GM12878 (cell line): ENCODE measurements at regions not wholly inside any gene's neighbourhood (a gene's known extent, or its start where the extent isn't known, plus 50 kb on each side); places are given as distances from the start of the nearest gene placed in this dataset.
"Not testable (repeated sequence)": the region's sequence is repeated elsewhere in the genome, so short reads cannot be mapped to it uniquely, and the experiment has no call there.

Experiments
- ATAC-seq: fragments of 200-7000 bp; cut with Tn5 transposase; 3 replicates; pipeline ENCODE4 v1.9.1; 2020; ENCODE audit warnings: mild to moderate bottlenecking, moderate library complexity
- BruUV-seq: library from RNA; stranded (reverse); fragments of 400-500 nt; replicated peaks from 2 replicates; lab custom pipeline; 2021; lab: Mats Ljungman, UMichigan
- CTCF ChIA-PET: fragments of 300-600 bp; sonication (Branson Sonifier 250); formaldehyde crosslinking; extraction: SDS; loops from one replicate; lab custom pipeline; 2021; ENCODE audit warnings: inconsistent platforms; lab: Yijun Ruan, JAX
- POLR2A ChIA-PET: fragments of 350-600 bp; formaldehyde crosslinking; extraction: SDS; loops from one replicate; lab custom pipeline; 2021; ENCODE audit warnings: inconsistent platforms; lab: Charles Lee
- RAD21 ChIA-PET: fragments of 300-600 bp; sonication (Branson Sonifier 250); formaldehyde crosslinking; loops from one replicate; lab custom pipeline; 2023; ENCODE audit warnings: antibody characterized with exemption; ENCODE audit not compliant: unreplicated experiment; lab: Charles Lee
- SMC1A ChIA-PET: fragments of 300-600 bp; sonication (Branson Sonifier 250); formaldehyde crosslinking; loops from one replicate; lab custom pipeline; 2023; ENCODE audit not compliant: unreplicated experiment, uncharacterized antibody; lab: Charles Lee
- DNase-seq: peaks from one replicate; pipeline ENCODE4 v3.0.0-alpha.2; 2011; ENCODE audit warnings: low read depth, low spot score
- FAIRE-seq: peaks from 3 replicates; lab custom pipeline; 2011; peaks lifted over from hg19 to GRCh38; lab: Jason Lieb, UNC
- H2AFZ ChIP-seq: 2 replicates; pipeline ENCODE4 v1.6.0; 2011; ENCODE audit warnings: low read depth, low read length, control low read depth; ENCODE audit not compliant: control insufficient read depth
- H3K27ac ChIP-seq: 2 replicates; pipeline ENCODE4 v1.5.1; 2011; ENCODE audit warnings: control low read depth; ENCODE audit not compliant: control insufficient read depth, insufficient read depth
- H3K27me3 ChIP-seq, 2 experiments: replicated peaks in 1 of 2; 2 replicates each; pipeline versions ENCODE4 v1.6.0 to v1.6.1; 2011; ENCODE audit warnings: low read length in 1 of 2; ENCODE audit not compliant: control insufficient read depth in 2 of 2, insufficient read depth in 2 of 2
- H3K36me3 ChIP-seq, 2 experiments: 2 replicates each; pipeline ENCODE4 v1.5.1; 2011; ENCODE audit warnings: low read length in 1 of 2; ENCODE audit not compliant: control insufficient read depth in 2 of 2, insufficient read depth in 2 of 2
- H3K4me1 ChIP-seq: 2 replicates; pipeline ENCODE4 v1.6.1; 2011; ENCODE audit warnings: mild to moderate bottlenecking, low read length, moderate library complexity, mixed read lengths; ENCODE audit not compliant: control insufficient read depth, insufficient read depth
- H3K4me2 ChIP-seq: 2 replicates; pipeline ENCODE4 v1.6.0; 2011; ENCODE audit warnings: control low read depth; ENCODE audit not compliant: control insufficient read depth, insufficient read depth
- H3K4me3 ChIP-seq: fragments of 200-600 bp; sonication (generic); 2 replicates; pipeline ENCODE4 v1.5.1; 2016
- H3K79me2 ChIP-seq: 2 replicates; pipeline ENCODE4 v1.6.0; 2011; ENCODE audit warnings: low read length; ENCODE audit not compliant: control insufficient read depth, insufficient read depth
- H3K9ac ChIP-seq: 2 replicates; pipeline ENCODE4 v1.8.0; 2011; ENCODE audit warnings: low read length, control low read depth, mixed read lengths; ENCODE audit not compliant: control insufficient read depth, insufficient read depth
- H3K9me3 ChIP-seq: replicated peaks from 3 replicates; pipeline ENCODE4 v1.5.1; 2011; ENCODE audit warnings: mild to moderate bottlenecking, low read length; ENCODE audit not compliant: control insufficient read depth, insufficient read depth
- H4K20me1 ChIP-seq: 2 replicates; pipeline ENCODE4 v1.6.0; 2011; ENCODE audit not compliant: control insufficient read depth, insufficient read depth
- WGBS: methylation state at CpG from one replicate; pipeline ENCODE4 v1.1.6; 2016; ENCODE audit warnings: low lambda C conversion rate; ENCODE audit not compliant: insufficient replicate concordance, insufficient coverage; ENCODE audit errors: missing lambda C conversion rate; 5-methylcytosine and 5-hydroxymethylcytosine counted together
- in situ Hi-C: fragments of 300-500 bp; cut with MboI; formaldehyde crosslinking; loops from 9 replicates; pipeline ENCODE4 v1.14.3; 2018; ENCODE audit warnings: mixed read lengths
- intact Hi-C: fragments of 100-400 bp; cut with micrococcal nuclease; formaldehyde crosslinking; loops from one replicate; pipeline ENCODE4 v1.14.2; 2022; ENCODE audit not compliant: unreplicated experiment

DNA sequence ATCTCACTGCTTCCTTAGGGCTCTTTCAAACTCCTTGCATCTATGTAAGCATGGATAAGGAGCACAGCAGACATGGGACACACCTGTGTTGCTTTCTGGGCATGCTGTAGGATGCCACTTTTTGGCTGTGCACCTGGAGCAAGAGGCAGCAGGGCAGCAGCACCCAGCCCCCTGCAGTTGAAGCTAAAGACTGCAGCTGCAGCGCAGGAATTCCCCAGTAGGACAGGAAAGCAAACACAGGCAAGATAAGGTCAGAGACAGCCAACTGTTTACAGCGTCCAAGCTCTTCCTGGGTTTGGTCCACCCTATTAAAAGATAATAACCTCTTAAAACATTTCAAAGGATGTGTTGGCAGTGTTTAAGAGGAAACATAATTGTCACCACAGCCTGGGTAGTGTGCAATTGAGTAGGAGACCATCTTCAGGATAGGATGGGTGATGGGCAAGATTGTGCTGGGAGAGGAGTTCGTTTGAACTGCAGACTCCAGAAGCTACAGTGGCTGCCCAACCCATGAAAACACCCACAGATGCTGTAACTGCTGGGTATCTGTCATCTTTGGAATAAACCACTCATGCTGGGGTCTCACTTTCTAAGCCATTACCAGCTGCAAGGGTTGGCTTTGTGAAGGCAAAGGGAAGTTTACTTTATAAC is 242.3 kb upstream of the PLGLB1 start:
- H2AFZ ChIP-seq, DNase-seq, H3K4me2 ChIP-seq, H3K27me3 ChIP-seq, H3K4me1 ChIP-seq, H4K20me1 ChIP-seq, H3K9me3 ChIP-seq, BruUV-seq, H3K79me2 ChIP-seq, FAIRE-seq, in situ Hi-C loops, RAD21 ChIA-PET, H3K9ac ChIP-seq, H3K27ac ChIP-seq, intact Hi-C loops, POLR2A ChIA-PET, H3K36me3 ChIP-seq, H3K4me3 ChIP-seq, SMC1A ChIA-PET, CTCF ChIA-PET: not testable (repeated sequence)
- 0 out of 3 replicates have a peak, but pooled peaks have one; percentile 34 for ATAC-seq
- WGBS: no CpG with 5 or more reads among the region's 3 CpGs

DNA sequence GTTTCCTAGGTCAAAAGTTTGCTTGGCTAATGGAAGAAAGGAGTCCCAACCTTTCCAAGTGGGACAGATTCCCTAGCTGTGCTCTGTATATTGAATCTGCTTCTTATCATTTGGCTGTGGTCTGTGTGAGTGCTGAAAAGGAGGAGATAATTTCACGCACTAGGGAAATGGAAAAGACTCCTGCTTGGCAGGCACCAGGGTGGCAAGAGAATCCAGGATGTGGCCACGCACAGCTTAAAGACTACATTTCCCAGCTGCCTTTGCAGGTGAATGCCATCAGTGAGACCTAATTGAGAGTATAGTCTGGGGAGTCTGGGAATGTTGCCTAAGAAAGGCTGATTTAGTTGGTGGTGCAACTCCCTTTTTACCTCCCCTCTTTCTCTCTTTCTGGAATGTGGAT is 253.5 kb upstream of the PLGLB1 start:
- H3K4me2 ChIP-seq, POLR2A ChIA-PET, in situ Hi-C loops, H2AFZ ChIP-seq, H3K9ac ChIP-seq, H4K20me1 ChIP-seq, H3K4me1 ChIP-seq, DNase-seq, H3K79me2 ChIP-seq, SMC1A ChIA-PET, H3K9me3 ChIP-seq, RAD21 ChIA-PET, H3K27ac ChIP-seq, FAIRE-seq, H3K36me3 ChIP-seq, BruUV-seq, H3K4me3 ChIP-seq, H3K27me3 ChIP-seq, intact Hi-C loops, ATAC-seq, CTCF ChIA-PET: not testable (repeated sequence)
- 50% methylated on average over 2 of the region's 2 CpGs for WGBS

DNA sequence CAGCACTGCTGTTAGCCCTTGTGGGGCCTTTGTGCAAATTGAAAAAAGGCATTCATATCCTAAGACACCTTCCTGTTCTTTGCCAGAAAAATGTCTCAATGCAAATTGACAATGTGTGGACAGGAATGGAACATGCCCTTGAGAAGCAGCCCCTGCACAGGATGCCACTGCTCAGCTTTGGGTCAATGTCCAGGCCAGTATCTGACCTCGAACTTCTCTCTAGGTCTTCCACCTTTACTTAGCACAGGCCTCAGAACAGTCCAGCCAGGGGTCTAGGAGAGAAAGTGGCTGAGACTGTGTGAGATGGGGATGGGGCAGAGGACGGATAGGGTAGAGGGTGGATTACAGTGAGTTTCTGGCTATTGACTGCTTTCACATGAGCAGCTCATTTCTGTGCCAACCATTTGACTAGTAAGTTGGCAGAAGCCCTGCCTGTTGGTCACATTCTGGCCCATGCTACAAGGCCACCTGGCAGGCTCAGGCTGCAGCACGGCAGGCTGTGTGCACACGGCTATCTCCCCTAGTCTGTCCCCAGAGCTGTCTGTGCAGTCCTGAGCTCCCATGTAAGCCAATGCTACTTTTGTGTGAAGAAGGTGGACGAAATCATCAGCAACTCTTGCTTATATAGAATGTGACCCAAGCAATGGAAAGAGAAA is 254.5 kb upstream of the PLGLB1 start:
- in situ Hi-C loops, POLR2A ChIA-PET, intact Hi-C loops, H3K27me3 ChIP-seq, H3K9me3 ChIP-seq, RAD21 ChIA-PET, SMC1A ChIA-PET, H2AFZ ChIP-seq, FAIRE-seq, H3K9ac ChIP-seq, H3K4me1 ChIP-seq, DNase-seq, ATAC-seq, H3K4me3 ChIP-seq, H3K36me3 ChIP-seq, H3K4me2 ChIP-seq, H4K20me1 ChIP-seq, H3K27ac ChIP-seq, H3K79me2 ChIP-seq, CTCF ChIA-PET, BruUV-seq: not testable (repeated sequence)
- WGBS: 3% methylated on average over 5 of the region's 5 CpGs

DNA sequence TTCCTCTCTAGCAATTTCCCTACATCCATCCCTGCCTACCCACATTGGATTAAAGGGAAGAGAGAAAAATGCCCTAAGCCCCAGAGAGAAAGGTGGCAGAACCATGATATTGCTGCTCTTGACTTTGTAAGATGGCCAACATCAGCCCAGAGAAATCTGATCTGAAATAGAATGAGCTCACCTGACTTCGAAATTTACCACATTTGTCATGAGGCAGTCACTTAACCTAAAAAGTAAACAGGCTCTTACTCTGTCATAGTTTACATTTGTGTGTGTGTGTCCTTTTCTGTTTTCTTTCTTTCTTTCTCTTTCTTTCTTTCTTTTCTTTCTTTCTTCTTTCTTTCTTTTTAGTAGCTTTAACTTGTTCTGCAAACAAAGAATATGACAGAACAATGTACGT is 255.0 kb upstream of the PLGLB1 start:
- H3K9me3 ChIP-seq, in situ Hi-C loops, SMC1A ChIA-PET, H4K20me1 ChIP-seq, BruUV-seq, DNase-seq, RAD21 ChIA-PET, H3K4me3 ChIP-seq, CTCF ChIA-PET, intact Hi-C loops, H3K4me2 ChIP-seq, H3K36me3 ChIP-seq, H3K4me1 ChIP-seq, H3K9ac ChIP-seq, H3K27ac ChIP-seq, H2AFZ ChIP-seq, H3K27me3 ChIP-seq, FAIRE-seq, ATAC-seq, H3K79me2 ChIP-seq, POLR2A ChIA-PET: not testable (repeated sequence)
- 0% methylated on average over 1 of the region's 2 CpGs for WGBS
